PC-3 (cell line): ENCODE measurements at regions not wholly inside any gene's neighbourhood (a gene's known extent, or its start where the extent isn't known, plus 50 kb on each side); places are given as distances from the start of the nearest gene placed in this dataset.

ENCODE experiments used
- ATAC-seq: fragments of 200-7000 bp; cut with Tn5 transposase; 2 replicates; pipeline ENCODE4 v1.9.1; 2020; ENCODE audit warnings: mild to moderate bottlenecking, moderate library complexity
- BruUV-seq: library from RNA; stranded (reverse); fragments of 400-500 nt; replicated peaks from 2 replicates; lab custom pipeline; 2021; lab: Mats Ljungman, UMichigan
- CTCF ChIA-PET: fragments of 300-600 bp; sonication (Branson Sonifier 250); formaldehyde crosslinking; loops from one replicate; lab custom pipeline; 2022; ENCODE audit warnings: antibody characterized with exemption; lab: Charles Lee
- POLR2A ChIA-PET: fragments of 300-600 bp; sonication (Branson Sonifier 250); formaldehyde crosslinking; loops from one replicate; lab custom pipeline; 2022; ENCODE audit warnings: antibody characterized with exemption; ENCODE audit not compliant: unreplicated experiment; lab: Charles Lee
- DNase-seq: peaks from one replicate; pipeline ENCODE4 v3.0.0-alpha.2; 2015
- H2AFZ ChIP-seq: fragments of 300-600 bp; sonication (generic); 2 replicates; pipeline ENCODE4 v1.6.0; 2016; ENCODE audit warnings: antibody characterized with exemption, low read length
- H3F3A ChIP-seq: fragments of 300-600 bp; sonication (generic); one replicate; pipeline ENCODE4 v1.6.0; 2017; ENCODE audit warnings: antibody characterized with exemption, low read length, control low read depth, mild to moderate bottlenecking; ENCODE audit not compliant: unreplicated experiment
- H3K27ac ChIP-seq: fragments of 300-600 bp; sonication (generic); 2 replicates; pipeline ENCODE4 v1.5.1; 2016; ENCODE audit warnings: mild to moderate bottlenecking, low read length
- H3K27me3 ChIP-seq: fragments of 300-600 bp; sonication (generic); 2 replicates; pipeline ENCODE4 v1.6.1; 2016; ENCODE audit warnings: low read length, mixed read lengths
- H3K36me3 ChIP-seq: fragments of 300-600 bp; sonication (generic); 2 replicates; pipeline ENCODE4 v1.6.1; 2016; ENCODE audit warnings: low read depth, mixed run types, low read length, mixed read lengths
- H3K4me1 ChIP-seq: fragments of 300-600 bp; sonication (generic); 2 replicates; pipeline ENCODE4 v1.5.1; 2016; ENCODE audit warnings: low read length; ENCODE audit not compliant: insufficient read depth
- H3K4me2 ChIP-seq: fragments of 300-600 bp; sonication (generic); 2 replicates; pipeline ENCODE4 v1.6.0; 2016; ENCODE audit warnings: low read length
- H3K4me3 ChIP-seq: fragments of 300-600 bp; sonication (generic); 2 replicates; pipeline ENCODE4 v1.5.1; 2016; ENCODE audit warnings: mild to moderate bottlenecking, low read length, mixed read lengths
- H3K79me2 ChIP-seq: fragments of 300-600 bp; sonication (generic); 2 replicates; pipeline ENCODE4 v1.6.1; 2017; ENCODE audit warnings: low read length, mixed read lengths
- H3K9ac ChIP-seq: fragments of 300-600 bp; sonication (generic); 2 replicates; pipeline ENCODE4 v1.6.0; 2016; ENCODE audit warnings: mild to moderate bottlenecking, low read length
- H3K9me2 ChIP-seq: fragments of 300-600 bp; sonication (generic); replicated peaks from 2 replicates; pipeline ENCODE4 v1.6.1; 2016; ENCODE audit warnings: mixed run types, low read length, mixed read lengths
- H3K9me3 ChIP-seq: fragments of 300-600 bp; sonication (generic); 2 replicates; pipeline ENCODE4 v1.6.1; 2016; ENCODE audit warnings: low read length, mixed read lengths
- H4K20me1 ChIP-seq: fragments of 300-600 bp; sonication (generic); 2 replicates; pipeline ENCODE4 v1.6.1; 2016; ENCODE audit warnings: low read length, mixed read lengths
- CTCF ChIP-seq: fragments of 300-600 bp; sonication (generic); conservative IDR thresholded peaks from 2 replicates; pipeline ENCODE4 v1.5.1; 2017; ENCODE audit warnings: antibody characterized with exemption, low read depth, mild to moderate bottlenecking, low read length
- EZH2 ChIP-seq: fragments of 300-600 bp; sonication (generic); IDR thresholded peaks from one replicate; pipeline ENCODE4 v1.6.1; 2017; ENCODE audit warnings: antibody characterized with exemption, mild to moderate bottlenecking, low read length; ENCODE audit not compliant: unreplicated experiment
- EZH2phosphoT487 ChIP-seq: fragments of 300-600 bp; sonication (generic); IDR thresholded peaks from 2 replicates; pipeline ENCODE4 v1.6.1; 2018; ENCODE audit warnings: mild to moderate bottlenecking, antibody characterized with exemption, low read length, borderline replicate concordance
- intact Hi-C: fragments of 100-400 bp; cut with micrococcal nuclease; formaldehyde crosslinking; loops from 2 replicates; pipeline ENCODE4 v1.9.0; 2023

GRCh38 chr7:8841171-8841570 is 407.8 kb downstream of the NXPH1 start:
- CTCF ChIA-PET = no interaction called here
- TF ChIP-seq EZH2 = no peak
- intact Hi-C loops = no loop called here
- Histone ChIP-seq H3K27me3 (no peaks in the 10 kb centered on the region), H3K4me3 (no peak overlapping the region), H3K36me3 (no peaks in the 10 kb centered on the region), H3K4me2 (no peak overlapping the region), H3K9ac (no peak overlapping the region), H3K9me2 (no peaks in the 10 kb centered on the region), H3K4me1 (no peaks in the 10 kb centered on the region), H4K20me1 (no peaks in the 10 kb centered on the region), H2AFZ (no peak overlapping the region), H3K27ac (no peak overlapping the region), H3F3A (no peaks in the 10 kb centered on the region), H3K79me2 (no peaks in the 10 kb centered on the region), H3K9me3 (no peaks in the 10 kb centered on the region; the same call in 1 of the 2 replicates)
- ATAC-seq (no peak), DNase-seq (no peak)
- POLR2A ChIA-PET = no interaction called here
- BruUV-seq = no TSS peak

- H3K9me3 ChIP-seq = no peaks in the 10 kb centered on the region
- no peak overlapping the region for H3K9ac ChIP-seq
- TF ChIP-seq EZH2 (no peak), CTCF (no peak), EZH2phosphoT487 (no peak)
- H3K27me3 ChIP-seq = no peaks in the 10 kb centered on the region
- ChIA-PET CTCF (no interaction called here), POLR2A (no interaction called here)
- no peak overlapping the region for H2AFZ ChIP-seq
- no peaks in the 10 kb centered on the region for H3K4me1 ChIP-seq
- H3K36me3 ChIP-seq = no peaks in the 10 kb centered on the region
- no peaks in the 10 kb centered on the region for H3F3A ChIP-seq
- no peaks in the 10 kb centered on the region for H4K20me1 ChIP-seq
- no peak overlapping the region for H3K4me2 ChIP-seq
- H3K9me2 ChIP-seq = no peaks in the 10 kb centered on the region
- H3K4me3 ChIP-seq = no peak overlapping the region
- H3K79me2 ChIP-seq = no peaks in the 10 kb centered on the region
- no peak for ATAC-seq
- no TSS peak for BruUV-seq
- DNase-seq = no peak
- H3K27ac ChIP-seq = no peak overlapping the region
- intact Hi-C loops = no loop called here
Measured at GRCh38 chr7:8871716-8872115, 438.3 kb downstream of the NXPH1 start.

- Histone ChIP-seq H3K4me3 (no peak overlapping the region), H3K4me1 (no peaks in the 10 kb centered on the region), H3K36me3 (no peaks in the 10 kb centered on the region), H3K9me3 (0 out of 2 replicates have a peak, but pooled peaks cover 6% of the 10 kb centered on the region), H3K9me2 (no peaks in the 10 kb centered on the region), H3K4me2 (no peak overlapping the region), H2AFZ (no peak overlapping the region), H3K27me3 (no peaks in the 10 kb centered on the region), H3F3A (no peaks in the 10 kb centered on the region), H3K9ac (no peak overlapping the region), H3K79me2 (no peaks in the 10 kb centered on the region), H3K27ac (no peak overlapping the region), H4K20me1 (no peaks in the 10 kb centered on the region)
- no TSS peak for BruUV-seq
- DNase-seq (no peak), ATAC-seq (no peak)
- ChIA-PET POLR2A (no interaction called here), CTCF (interaction anchor here (0.7 kb wide), 1 partner anchor 527 kb away, joined by 3 read pairs; no protein-coding TSS in a partner anchor)
- TF ChIP-seq EZH2 (no peak), CTCF (no peak), EZH2phosphoT487 (no peak)
- intact Hi-C loops = no loop called here
Measured at GRCh38 chr7:8881916-8882315, 448.5 kb downstream of the NXPH1 start.
